ENCODE measurements at regions not wholly inside any gene's neighbourhood (a gene's known extent, or its start where the extent isn't known, plus 50 kb on each side); places are given as distances from the start of the nearest gene placed in this dataset.

DNA sequence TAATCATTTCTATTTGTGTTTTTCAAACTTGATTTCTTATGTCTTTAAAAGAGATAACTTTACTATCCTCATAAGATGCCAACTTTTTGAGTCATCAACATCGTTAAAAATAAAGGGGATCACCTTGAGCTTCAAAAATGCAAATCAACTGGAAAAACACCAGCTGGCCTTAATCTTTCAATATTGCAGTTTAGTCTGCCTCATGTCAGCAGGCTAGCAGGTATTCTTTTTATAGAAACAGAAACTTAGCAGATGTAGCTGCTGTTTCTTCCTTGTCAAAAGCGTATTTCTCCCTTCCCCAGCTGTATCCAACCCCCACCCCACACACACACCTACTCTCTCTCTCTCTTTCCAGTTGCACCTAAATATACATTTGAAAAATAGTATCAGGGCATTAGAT is 154.1 kb upstream of the ZNF804A start:
- TF ChIP-seq, protein P1, sequence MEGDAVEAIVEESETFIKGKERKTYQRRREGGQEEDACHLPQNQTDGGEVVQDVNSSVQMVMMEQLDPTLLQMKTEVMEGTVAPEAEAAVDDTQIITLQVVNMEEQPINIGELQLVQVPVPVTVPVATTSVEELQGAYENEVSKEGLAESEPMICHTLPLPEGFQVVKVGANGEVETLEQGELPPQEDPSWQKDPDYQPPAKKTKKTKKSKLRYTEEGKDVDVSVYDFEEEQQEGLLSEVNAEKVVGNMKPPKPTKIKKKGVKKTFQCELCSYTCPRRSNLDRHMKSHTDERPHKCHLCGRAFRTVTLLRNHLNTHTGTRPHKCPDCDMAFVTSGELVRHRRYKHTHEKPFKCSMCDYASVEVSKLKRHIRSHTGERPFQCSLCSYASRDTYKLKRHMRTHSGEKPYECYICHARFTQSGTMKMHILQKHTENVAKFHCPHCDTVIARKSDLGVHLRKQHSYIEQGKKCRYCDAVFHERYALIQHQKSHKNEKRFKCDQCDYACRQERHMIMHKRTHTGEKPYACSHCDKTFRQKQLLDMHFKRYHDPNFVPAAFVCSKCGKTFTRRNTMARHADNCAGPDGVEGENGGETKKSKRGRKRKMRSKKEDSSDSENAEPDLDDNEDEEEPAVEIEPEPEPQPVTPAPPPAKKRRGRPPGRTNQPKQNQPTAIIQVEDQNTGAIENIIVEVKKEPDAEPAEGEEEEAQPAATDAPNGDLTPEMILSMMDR (IDR thresholded peaks at IDR 0.05): no peak
- no peak for TF ChIP-seq POLR2A (IDR thresholded peaks at IDR 0.05)

All from thyroid gland (tissue), 4 donors.